ENCODE measurements at regions not wholly inside any gene's neighbourhood (a gene's known extent, or its start where the extent isn't known, plus 50 kb on each side); places are given as distances from the start of the nearest gene placed in this dataset.

GRCh38 chr5:124057724-124058231 lies 545.8 kb downstream of the CSNK1G3 start:
- TF ChIP-seq EZH2 (IDR thresholded peaks at IDR 0.05; ENCODE audit: borderline replicate concordance, low read depth, low read length, severe bottlenecking) (no peak), CTCF (IDR thresholded peaks at IDR 0.05; ENCODE audit: extremely low read depth in 1 of 2, insufficient read depth in 1 of 2, low read depth in 1 of 2, low read length in 2 of 2) (no peak), MYC (IDR thresholded peaks at IDR 0.05; ENCODE audit: low read depth, low read length) (no peak)

All from endothelial cell of umbilical vein (primary cell).